ENCODE measurements at regions not wholly inside any gene's neighbourhood (a gene's known extent, or its start where the extent isn't known, plus 50 kb on each side); places are given as distances from the start of the nearest gene placed in this dataset.
A peak's percentile ranks its signal among the peaks of the same experiment; 100 is the strongest.
"Not testable (repeated sequence)": the region's sequence is repeated elsewhere in the genome, so short reads cannot be mapped to it uniquely, and the experiment has no call there.

- H3K27ac ChIP-seq: no peak overlapping the region
- H3K4me1 ChIP-seq (replicated peaks in 1 of 2): no peaks in the 10 kb centered on the region
- 0 to 100% (median 40%) methylated on average over 1 of the region's 1 CpG; no CpG with 5 or more reads in 2 of the 10 experiments for WGBS, 10 experiments
- ATAC-seq (replicated peaks in 6 of 8): no peak
- in situ Hi-C loops (cut with MboI; ENCODE audit: low pct_unique_long_range_greater_than_20kb in 2 of 9, low sequenced_read_pairs in 9 of 9, unreplicated experiment in 9 of 9): no loop called here
- H3K4me3 ChIP-seq: no peak overlapping the region
Observed at GRCh38 chr4:66430856-66431255, 760.6 kb upstream of the EPHA5 start.

GRCh38 chr4:66429276-66429675 lies 759.0 kb upstream of the EPHA5 start:
- no peak overlapping the region for H3K4me3 ChIP-seq
- no peaks in the 10 kb centered on the region for H3K4me1 ChIP-seq (replicated peaks in 1 of 2)
- no peak for ATAC-seq (replicated peaks in 6 of 8)
- 0 to 100% (median 77%) methylated on average over 1 of the region's 1 CpG for WGBS, 10 experiments
- in situ Hi-C loops (cut with MboI; ENCODE audit: low pct_unique_long_range_greater_than_20kb in 2 of 9, low sequenced_read_pairs in 9 of 9, unreplicated experiment in 9 of 9): no loop called here
- no peak overlapping the region for H3K27ac ChIP-seq

- peaks cover 0 to 9% of the 10 kb centered on the region in 2 donors for H3K4me1 ChIP-seq (replicated peaks in 1 of 2)
- H3K4me3 ChIP-seq: no peak overlapping the region
- no peak overlapping the region for H3K27ac ChIP-seq
- WGBS, 10 experiments: 0 to 61% (median 38%) methylated on average over 1 to 4 of the region's 4 CpGs
- in situ Hi-C loops (cut with MboI; ENCODE audit: low pct_unique_long_range_greater_than_20kb in 2 of 9, low sequenced_read_pairs in 9 of 9, unreplicated experiment in 9 of 9): no loop called here
- peak in 5 of 8 experiments; percentile 50 to 71 (median 69) for ATAC-seq (replicated peaks in 6 of 8)
Observed at GRCh38 chr4:66416425-66416824, 746.1 kb upstream of the EPHA5 start.

GRCh38 chr4:66404141-66404540 lies 733.9 kb upstream of the EPHA5 start:
- no peak overlapping the region for H3K27ac ChIP-seq
- no peak for ATAC-seq (replicated peaks in 6 of 8)
- WGBS, 10 experiments: 11 to 94% (median 74%) methylated on average over 3 to 5 of the region's 5 CpGs; no CpG with 5 or more reads in 1 of the 10 experiments
- H3K4me3 ChIP-seq: no peak overlapping the region
- peaks cover 0 to 12% of the 10 kb centered on the region in 2 donors for H3K4me1 ChIP-seq (replicated peaks in 1 of 2)
- in situ Hi-C loops (cut with MboI; ENCODE audit: low pct_unique_long_range_greater_than_20kb in 2 of 9, low sequenced_read_pairs in 9 of 9, unreplicated experiment in 9 of 9): no loop called here

- WGBS, 10 experiments: 0 to 100% (median 48%) methylated on average over 1 of the region's 1 CpG; no CpG with 5 or more reads in 4 of the 10 experiments
- Histone ChIP-seq H3K27ac (no peak overlapping the region), H3K4me3 (no peak overlapping the region), H3K4me1 (replicated peaks in 1 of 2) (no peaks in the 10 kb centered on the region)
- ATAC-seq (replicated peaks in 6 of 8): no peak
- in situ Hi-C loops (cut with MboI; ENCODE audit: low pct_unique_long_range_greater_than_20kb in 2 of 9, low sequenced_read_pairs in 9 of 9, unreplicated experiment in 9 of 9): no loop called here
Observed at GRCh38 chr4:66376921-66377320, 706.6 kb upstream of the EPHA5 start.

- Histone ChIP-seq H3K4me3 (no peak overlapping the region), H3K27ac (no peak overlapping the region), H3K4me1 (replicated peaks in 1 of 2) (no peaks in the 10 kb centered on the region)
- ATAC-seq (replicated peaks in 6 of 8): no peak
- in situ Hi-C loops (cut with MboI; ENCODE audit: low pct_unique_long_range_greater_than_20kb in 2 of 9, low sequenced_read_pairs in 9 of 9, unreplicated experiment in 9 of 9): no loop called here
Observed at GRCh38 chr4:66376396-66376795, 706.1 kb upstream of the EPHA5 start.

GRCh38 chr4:66373268-66373667 lies 703.0 kb upstream of the EPHA5 start:
- Histone ChIP-seq H3K4me3 (no peak overlapping the region), H3K27ac (no peak overlapping the region), H3K4me1 (replicated peaks in 1 of 2) (peaks cover 0 to 1% of the 10 kb centered on the region in 2 donors)
- no peak for ATAC-seq (replicated peaks in 6 of 8)
- in situ Hi-C loops (cut with MboI; ENCODE audit: low pct_unique_long_range_greater_than_20kb in 2 of 9, low sequenced_read_pairs in 9 of 9, unreplicated experiment in 9 of 9): no loop called here

- no peak overlapping the region for H3K4me3 ChIP-seq
- WGBS, 10 experiments: 12 to 100% (median 74%) methylated on average over 3 to 6 of the region's 6 CpGs; no CpG with 5 or more reads in 2 of the 10 experiments
- H3K4me1 ChIP-seq (replicated peaks in 1 of 2): peaks cover 0 to 7% of the 10 kb centered on the region in 2 donors
- no peak overlapping the region for H3K27ac ChIP-seq
- ATAC-seq (replicated peaks in 6 of 8): no peak
- in situ Hi-C loops (cut with MboI; ENCODE audit: low pct_unique_long_range_greater_than_20kb in 2 of 9, low sequenced_read_pairs in 9 of 9, unreplicated experiment in 9 of 9): no loop called here
Observed at GRCh38 chr4:66372706-66373105, 702.4 kb upstream of the EPHA5 start.

GRCh38 chr4:66367043-66367660 lies 696.9 kb upstream of the EPHA5 start:
- WGBS, 10 experiments: 8 to 92% (median 71%) methylated on average over 2 to 10 of the region's 10 CpGs
- H3K4me1 ChIP-seq (replicated peaks in 1 of 2): peaks cover 0 to 16% of the 10 kb centered on the region in 2 donors
- ATAC-seq (replicated peaks in 6 of 8): peak in 5 of 8 experiments; percentile 20 to 90 (median 81)
- no peak overlapping the region for H3K4me3 ChIP-seq
- in situ Hi-C loops (cut with MboI; ENCODE audit: low pct_unique_long_range_greater_than_20kb in 2 of 9, low sequenced_read_pairs in 9 of 9, unreplicated experiment in 9 of 9): no loop called here
- peak overlapping the region in 1 of 2 donors; percentile 18 for H3K27ac ChIP-seq

GRCh38 chr4:66360395-66360794 lies 690.1 kb upstream of the EPHA5 start:
- 19 to 100% (median 65%) methylated on average over 1 to 5 of the region's 8 CpGs; no CpG with 5 or more reads in 4 of the 10 experiments for WGBS, 10 experiments

GRCh38 chr4:66357316-66357715 lies 687.0 kb upstream of the EPHA5 start:
- ATAC-seq (replicated peaks in 6 of 8): no peak
- WGBS, 10 experiments: 0 to 87% (median 38%) methylated on average over 1 to 2 of the region's 2 CpGs; no CpG with 5 or more reads in 1 of the 10 experiments
- Histone ChIP-seq H3K27ac (no peak overlapping the region), H3K4me1 (replicated peaks in 1 of 2) (no peaks in the 10 kb centered on the region), H3K4me3 (no peak overlapping the region)
- in situ Hi-C loops (cut with MboI; ENCODE audit: low pct_unique_long_range_greater_than_20kb in 2 of 9, low sequenced_read_pairs in 9 of 9, unreplicated experiment in 9 of 9): no loop called here

More at GRCh38 chr4:66360395-66360794, 690.1 kb upstream of the EPHA5 start:
- H3K4me1 ChIP-seq (replicated peaks in 1 of 2); ATAC-seq (replicated peaks in 6 of 8); in situ Hi-C loops (cut with MboI; ENCODE audit: low pct_unique_long_range_greater_than_20kb in 2 of 9, low sequenced_read_pairs in 9 of 9, unreplicated experiment in 9 of 9); H3K4me3 ChIP-seq; H3K27ac ChIP-seq: not testable (repeated sequence)

GRCh38 chr4:66355328-66355727 lies 685.0 kb upstream of the EPHA5 start:
- Histone ChIP-seq H3K4me3 (no peak overlapping the region), H3K4me1 (replicated peaks in 1 of 2) (no peaks in the 10 kb centered on the region), H3K27ac (no peak overlapping the region)
- WGBS, 10 experiments: 0 to 100% (median 86%) methylated on average over 1 to 2 of the region's 2 CpGs; no CpG with 5 or more reads in 2 of the 10 experiments
- no peak for ATAC-seq (replicated peaks in 6 of 8)
- in situ Hi-C loops (cut with MboI; ENCODE audit: low pct_unique_long_range_greater_than_20kb in 2 of 9, low sequenced_read_pairs in 9 of 9, unreplicated experiment in 9 of 9): no loop called here

GRCh38 chr4:66351761-66352160 lies 681.5 kb upstream of the EPHA5 start:
- in situ Hi-C loops (cut with MboI; ENCODE audit: low pct_unique_long_range_greater_than_20kb in 2 of 9, low sequenced_read_pairs in 9 of 9, unreplicated experiment in 9 of 9): no loop called here
- 0 to 100% (median 37%) methylated on average over 2 of the region's 2 CpGs; no CpG with 5 or more reads in 2 of the 10 experiments for WGBS, 10 experiments
- no peak for ATAC-seq (replicated peaks in 6 of 8)
- no peak overlapping the region for H3K27ac ChIP-seq
- H3K4me3 ChIP-seq: no peak overlapping the region
- H3K4me1 ChIP-seq (replicated peaks in 1 of 2): no peaks in the 10 kb centered on the region

GRCh38 chr4:66340286-66340893 lies 670.1 kb upstream of the EPHA5 start:
- peaks cover 0 to 5% of the 10 kb centered on the region in 2 donors for H3K4me1 ChIP-seq (replicated peaks in 1 of 2)
- no peak overlapping the region for H3K27ac ChIP-seq
- H3K4me3 ChIP-seq: no peak overlapping the region
- no peak for ATAC-seq (replicated peaks in 6 of 8)
- in situ Hi-C loops (cut with MboI; ENCODE audit: low pct_unique_long_range_greater_than_20kb in 2 of 9, low sequenced_read_pairs in 9 of 9, unreplicated experiment in 9 of 9): no loop called here
- 0 to 100% (median 80%) methylated on average over 1 to 3 of the region's 3 CpGs; no CpG with 5 or more reads in 3 of the 10 experiments for WGBS, 10 experiments

Measured in motor neuron (in vitro differentiated cells).